ENCODE measurements at regions not wholly inside any gene's neighbourhood (a gene's known extent, or its start where the extent isn't known, plus 50 kb on each side); places are given as distances from the start of the nearest gene placed in this dataset.

DNA sequence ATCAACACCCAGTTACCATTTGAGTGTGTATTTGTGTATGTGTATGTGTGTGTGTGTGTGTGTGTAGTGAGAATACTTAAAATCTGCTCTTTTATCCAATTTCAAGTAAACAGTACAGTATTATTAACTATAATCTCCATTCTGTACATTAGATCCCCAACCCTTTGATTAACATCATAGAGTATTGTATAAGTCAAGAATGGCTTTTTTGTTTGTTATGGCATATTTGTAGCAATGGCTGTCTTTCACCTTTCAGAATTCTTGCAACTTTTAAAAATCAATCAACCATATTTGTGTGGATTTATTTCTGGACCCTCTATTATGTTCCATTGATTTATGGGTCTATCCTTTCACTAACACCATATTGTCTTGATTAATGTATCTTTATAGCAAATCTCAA lies 779.3 kb upstream of the MIR17HG start (continued):
- TF ChIP-seq MAX (IDR thresholded peaks at IDR 0.05): no peak
- no peak for TF ChIP-seq RXRA (IDR thresholded peaks at IDR 0.05)
- no peak for TF ChIP-seq YY1 (IDR thresholded peaks at IDR 0.05)
- no peak for TF ChIP-seq FOXA2 (IDR thresholded peaks at IDR 0.05)
- TF ChIP-seq NR2F2 (IDR thresholded peaks at IDR 0.05): no peak
- no peak for TF ChIP-seq GABPA (IDR thresholded peaks at IDR 0.05 in 1 of 2, conservative IDR thresholded peaks at IDR 0.05 in 1 of 2)

- Histone ChIP-seq H3K9ac (ENCODE audit: low read depth in 1 of 2, low read length in 2 of 2) (no peak overlapping the region), H3K4me3 (ENCODE audit: low read depth in 1 of 3, low read length in 3 of 3) (no peak overlapping the region), H3K9me3 (ENCODE audit: control insufficient read depth in 4 of 4, low read length in 3 of 4) (no peaks in the 10 kb centered on the region), H3K27ac (ENCODE audit: low read depth in 1 of 2, low read length in 2 of 2) (no peak overlapping the region), H3K4me1 (ENCODE audit: control insufficient read depth in 4 of 4, insufficient read depth in 4 of 4, low read length in 3 of 4) (no peaks in the 10 kb centered on the region), H3K36me3 (ENCODE audit: control insufficient read depth in 4 of 4, insufficient read depth in 3 of 4, low read depth in 1 of 4, low read length in 3 of 4) (no peaks in the 10 kb centered on the region), H3K27me3 (ENCODE audit: control insufficient read depth in 4 of 4, insufficient read depth in 4 of 4, low read length in 3 of 4) (no peaks in the 10 kb centered on the region)
- WGBS: 90% methylated on average over 5 of the region's 5 CpGs
- TF ChIP-seq GABPA (IDR thresholded peaks at IDR 0.05 in 1 of 2, conservative IDR thresholded peaks at IDR 0.05 in 1 of 2) (no peak), JUND (IDR thresholded peaks at IDR 0.05) (no peak), FOXA2 (IDR thresholded peaks at IDR 0.05) (no peak), NR2F2 (IDR thresholded peaks at IDR 0.05) (no peak), SP1 (IDR thresholded peaks at IDR 0.05) (no peak), MAX (IDR thresholded peaks at IDR 0.05) (no peak), YY1 (IDR thresholded peaks at IDR 0.05) (no peak)
- TF ChIP-seq, protein P1, sequence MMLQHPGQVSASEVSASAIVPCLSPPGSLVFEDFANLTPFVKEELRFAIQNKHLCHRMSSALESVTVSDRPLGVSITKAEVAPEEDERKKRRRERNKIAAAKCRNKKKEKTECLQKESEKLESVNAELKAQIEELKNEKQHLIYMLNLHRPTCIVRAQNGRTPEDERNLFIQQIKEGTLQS (IDR thresholded peaks at IDR 0.05): no peak
- DNase-seq (ENCODE audit: low spot score): no peak
These were observed 771.4 kb upstream of the MIR17HG start for GRCh38 chr13:90576067-90576466.

DNA sequence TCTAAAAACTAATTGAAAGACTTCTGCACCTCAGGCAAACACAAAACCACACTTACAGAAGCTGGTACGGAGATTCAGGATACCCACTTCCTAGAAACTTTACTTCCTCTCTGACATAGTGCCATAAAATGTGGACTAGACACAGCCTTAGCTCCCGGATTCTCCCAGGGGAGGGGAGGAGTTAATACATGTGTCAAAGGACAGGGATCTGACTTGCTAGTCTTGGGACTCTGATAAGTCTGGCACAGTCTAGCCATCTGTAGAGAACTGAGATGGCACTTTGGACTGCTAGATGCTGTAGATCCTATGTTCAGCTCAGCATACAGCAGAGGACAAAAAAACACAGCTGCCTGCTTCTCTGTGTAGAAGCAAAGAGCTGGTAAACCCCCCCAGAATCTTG lies 769.8 kb upstream of the MIR17HG start:
- DNase-seq (ENCODE audit: low spot score): no peak
- Histone ChIP-seq H3K4me1 (ENCODE audit: control insufficient read depth in 4 of 4, insufficient read depth in 4 of 4, low read length in 3 of 4) (no peaks in the 10 kb centered on the region), H3K27me3 (ENCODE audit: control insufficient read depth in 4 of 4, insufficient read depth in 4 of 4, low read length in 3 of 4) (no peaks in the 10 kb centered on the region), H3K9me3 (ENCODE audit: control insufficient read depth in 4 of 4, low read length in 3 of 4) (no peaks in the 10 kb centered on the region), H3K36me3 (ENCODE audit: control insufficient read depth in 4 of 4, insufficient read depth in 3 of 4, low read depth in 1 of 4, low read length in 3 of 4) (no peaks in the 10 kb centered on the region), H3K4me3 (ENCODE audit: low read depth in 1 of 3, low read length in 3 of 3) (no peak overlapping the region), H3K9ac (ENCODE audit: low read depth in 1 of 2, low read length in 2 of 2) (no peak overlapping the region), H3K27ac (ENCODE audit: low read depth in 1 of 2, low read length in 2 of 2) (no peak overlapping the region)
- TF ChIP-seq FOXA1 (IDR thresholded peaks at IDR 0.05) (no peak), JUND (IDR thresholded peaks at IDR 0.05) (no peak), ZBTB33 (IDR thresholded peaks at IDR 0.05) (no peak), NR2F2 (IDR thresholded peaks at IDR 0.05) (no peak), TAF1 (conservative IDR thresholded peaks at IDR 0.05) (no peak), MAX (IDR thresholded peaks at IDR 0.05) (no peak), HNF4A (conservative IDR thresholded peaks at IDR 0.05) (no peak), REST (IDR thresholded peaks at IDR 0.05) (no peak), RXRA (IDR thresholded peaks at IDR 0.05) (no peak), GABPA (IDR thresholded peaks at IDR 0.05 in 1 of 2, conservative IDR thresholded peaks at IDR 0.05 in 1 of 2) (no peak), FOXA2 (IDR thresholded peaks at IDR 0.05) (no peak), YY1 (IDR thresholded peaks at IDR 0.05) (no peak), EGR1 (IDR thresholded peaks at IDR 0.05; ENCODE audit: low read depth in 2 of 2) (no peak), SP1 (IDR thresholded peaks at IDR 0.05) (no peak)
- TF ChIP-seq, protein P2, sequence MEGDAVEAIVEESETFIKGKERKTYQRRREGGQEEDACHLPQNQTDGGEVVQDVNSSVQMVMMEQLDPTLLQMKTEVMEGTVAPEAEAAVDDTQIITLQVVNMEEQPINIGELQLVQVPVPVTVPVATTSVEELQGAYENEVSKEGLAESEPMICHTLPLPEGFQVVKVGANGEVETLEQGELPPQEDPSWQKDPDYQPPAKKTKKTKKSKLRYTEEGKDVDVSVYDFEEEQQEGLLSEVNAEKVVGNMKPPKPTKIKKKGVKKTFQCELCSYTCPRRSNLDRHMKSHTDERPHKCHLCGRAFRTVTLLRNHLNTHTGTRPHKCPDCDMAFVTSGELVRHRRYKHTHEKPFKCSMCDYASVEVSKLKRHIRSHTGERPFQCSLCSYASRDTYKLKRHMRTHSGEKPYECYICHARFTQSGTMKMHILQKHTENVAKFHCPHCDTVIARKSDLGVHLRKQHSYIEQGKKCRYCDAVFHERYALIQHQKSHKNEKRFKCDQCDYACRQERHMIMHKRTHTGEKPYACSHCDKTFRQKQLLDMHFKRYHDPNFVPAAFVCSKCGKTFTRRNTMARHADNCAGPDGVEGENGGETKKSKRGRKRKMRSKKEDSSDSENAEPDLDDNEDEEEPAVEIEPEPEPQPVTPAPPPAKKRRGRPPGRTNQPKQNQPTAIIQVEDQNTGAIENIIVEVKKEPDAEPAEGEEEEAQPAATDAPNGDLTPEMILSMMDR (IDR thresholded peaks at IDR 0.05; ENCODE audit: low read depth, low read length, missing input control): no peak
- WGBS: 44% methylated on average over 2 of the region's 2 CpGs

Measured in liver (tissue), 8 donors.